Activated CD8-positive, alpha-beta memory T cell treated with anti-CD3 and anti-CD28 coated beads for 24 hours (primary cell): ENCODE measurements at regions not wholly inside any gene's neighbourhood (a gene's known extent, or its start where the extent isn't known, plus 50 kb on each side); places are given as distances from the start of the nearest gene placed in this dataset.
A peak's percentile ranks its signal among the peaks of the same experiment; 100 is the strongest.

Experiments
- DNase-seq: peaks from one replicate; pipeline ENCODE4 v3.0.0-alpha.2; 2020

DNA sequence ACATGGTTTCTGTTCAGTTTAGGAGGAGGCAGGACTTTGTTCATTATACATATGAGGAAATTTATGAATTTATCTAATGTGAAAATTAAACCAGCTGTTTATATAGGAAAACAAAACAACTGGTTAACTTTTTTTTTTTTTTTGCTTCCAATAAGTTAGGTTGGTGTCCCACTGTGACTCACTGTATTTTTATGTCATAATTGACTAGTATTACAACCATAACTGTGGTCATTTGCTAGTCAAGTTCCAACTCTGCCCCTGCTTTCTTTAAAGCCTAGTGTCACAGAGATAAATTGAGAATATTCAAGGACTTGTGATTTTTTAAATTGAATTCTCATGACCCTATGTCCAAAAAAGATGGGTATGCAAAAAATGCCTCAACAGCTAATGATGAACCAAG, 227.7 kb downstream of the BCAT1 start:
- no peak for DNase-seq

DNA sequence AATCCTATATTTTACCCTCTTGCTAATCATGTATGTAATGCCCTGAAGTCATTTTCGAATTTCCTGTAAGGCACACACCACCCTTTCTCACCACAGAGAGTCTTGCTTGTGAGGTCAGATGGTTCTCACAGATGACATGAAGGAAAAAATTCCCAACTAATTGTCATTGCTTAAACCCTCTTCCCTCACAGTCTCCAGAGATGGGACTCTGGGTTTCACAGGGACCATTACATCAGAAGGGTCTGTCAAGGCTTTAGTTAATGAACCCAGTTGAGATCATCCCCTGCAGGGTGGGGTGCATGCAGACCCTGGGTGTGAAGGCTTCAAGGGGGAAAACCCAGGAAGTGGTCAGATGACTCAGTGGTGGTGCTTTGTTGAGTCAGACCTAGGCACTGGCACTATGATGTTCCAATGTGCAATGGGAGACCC, 229.6 kb downstream of the BCAT1 start:
- DNase-seq: peak; percentile 70

DNA sequence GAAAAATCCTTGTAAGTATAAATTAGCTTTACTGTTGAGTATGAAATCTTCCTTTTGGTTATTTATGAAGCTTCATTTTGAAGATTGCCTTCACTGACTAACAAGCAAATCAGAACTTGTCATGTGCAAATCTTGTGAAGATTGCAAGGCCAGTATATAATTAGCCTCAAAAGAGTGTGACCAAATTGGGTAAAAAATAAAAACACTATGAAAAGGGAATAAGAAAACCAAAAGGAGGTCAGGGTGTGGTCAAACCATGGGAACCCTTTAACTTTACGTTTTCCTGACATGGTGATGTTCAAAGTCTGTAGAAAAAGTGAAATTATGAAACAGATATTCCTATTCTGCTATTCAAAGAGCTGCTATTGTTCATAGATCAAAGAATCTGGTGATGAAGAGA, 230.3 kb downstream of the BCAT1 start:
- DNase-seq: no peak

DNA sequence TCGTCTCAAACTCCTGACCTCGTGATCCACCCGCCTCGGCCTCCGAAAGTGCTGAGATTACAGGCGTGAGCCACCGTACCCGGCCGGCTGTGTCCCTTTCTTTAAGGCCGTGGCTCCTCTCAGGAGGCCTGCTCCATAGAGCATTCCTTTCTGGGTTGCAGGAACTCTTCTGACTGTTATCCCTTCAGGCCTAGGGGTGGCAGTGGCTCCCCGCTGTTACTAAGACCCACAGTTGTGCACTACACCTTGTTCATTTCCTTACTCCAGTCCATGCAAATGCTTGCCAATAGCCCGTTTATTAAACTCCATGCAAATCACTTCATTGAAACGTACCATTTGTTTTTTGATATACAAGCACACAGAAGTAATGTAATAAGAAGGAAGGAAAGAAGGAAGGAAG, 234.7 kb downstream of the BCAT1 start:
- no peak for DNase-seq

DNA sequence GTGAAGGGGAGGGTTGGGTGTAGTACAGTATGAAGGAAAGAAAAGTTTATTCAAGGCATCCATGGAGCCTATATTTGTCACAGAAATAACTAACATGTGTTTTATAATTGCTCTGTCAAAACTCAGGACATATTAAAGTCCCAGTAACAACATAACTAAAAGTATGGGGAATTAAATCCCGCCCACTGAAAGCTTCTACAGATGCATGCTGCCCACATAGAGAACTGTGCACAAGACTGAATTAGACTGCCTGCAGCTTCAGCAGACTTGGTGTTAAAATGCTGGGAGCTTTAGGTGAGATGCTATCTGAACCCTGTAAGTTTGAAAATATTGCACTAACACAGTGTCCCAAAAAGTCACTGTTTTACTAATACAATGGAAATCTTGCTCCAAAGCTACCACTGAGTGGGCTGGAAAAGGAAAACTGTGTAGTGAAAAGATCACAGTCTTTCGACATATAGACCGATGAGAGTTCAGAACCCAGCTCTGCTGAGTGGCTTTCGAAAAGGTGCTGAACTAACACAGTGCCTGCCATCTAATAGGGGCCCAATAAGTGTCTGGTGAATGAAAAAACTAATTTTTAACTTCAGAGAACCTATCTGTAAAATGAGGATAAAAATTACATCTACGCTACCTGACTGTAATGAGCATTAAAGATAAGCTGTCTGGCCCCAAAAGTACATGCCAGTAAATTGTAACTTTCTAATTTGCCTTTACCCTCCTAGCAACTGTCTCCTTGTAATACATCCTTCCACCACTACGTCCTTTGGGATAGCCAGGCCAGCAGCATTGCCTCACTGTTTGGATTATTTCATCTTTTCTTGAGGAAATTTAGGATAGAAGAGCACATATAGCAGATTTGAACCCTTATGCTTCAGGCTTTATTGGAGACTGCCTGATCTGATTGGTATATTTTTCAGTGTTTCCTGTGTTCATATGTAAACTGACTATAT, 237.6 kb downstream of the BCAT1 start:
- no peak for DNase-seq

DNA sequence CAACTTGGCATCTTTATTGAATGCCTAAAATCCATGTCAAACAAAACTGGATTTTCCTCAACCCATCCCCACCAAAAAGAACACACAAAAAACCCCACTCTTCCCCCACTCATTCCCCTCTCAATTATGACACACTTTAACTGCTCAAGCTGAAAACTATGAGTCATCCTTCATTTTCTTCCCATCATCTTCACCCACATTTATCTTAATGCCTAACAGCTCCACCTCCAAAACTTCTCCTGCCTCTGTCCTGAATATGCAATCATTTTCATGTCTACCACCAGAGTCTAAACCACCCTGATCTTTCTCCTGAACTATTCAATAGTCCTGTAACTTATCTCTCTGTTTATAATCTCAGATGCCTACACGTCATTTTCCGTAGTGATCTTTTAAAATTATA, 239.7 kb downstream of the BCAT1 start:
- no peak for DNase-seq

DNA sequence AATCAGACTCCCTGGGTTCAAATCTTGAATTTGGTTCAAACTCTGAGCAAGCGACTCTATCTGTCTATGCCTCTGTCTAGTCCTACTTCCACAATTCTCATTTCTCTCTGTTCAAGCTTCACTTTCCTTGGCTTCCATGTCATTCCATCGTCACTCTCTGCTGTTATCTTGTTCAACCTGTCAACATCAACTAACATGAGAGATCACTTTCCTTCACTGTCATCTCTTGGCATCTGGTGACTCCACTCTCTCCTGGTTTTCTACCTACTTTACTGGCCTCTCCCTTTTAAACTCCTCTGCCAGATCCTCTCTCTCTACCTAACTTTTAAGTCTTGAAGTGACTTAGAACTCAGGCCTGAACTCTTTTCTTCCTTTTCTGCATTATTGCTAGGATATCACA, 240.2 kb downstream of the BCAT1 start:
- DNase-seq: no peak

DNA sequence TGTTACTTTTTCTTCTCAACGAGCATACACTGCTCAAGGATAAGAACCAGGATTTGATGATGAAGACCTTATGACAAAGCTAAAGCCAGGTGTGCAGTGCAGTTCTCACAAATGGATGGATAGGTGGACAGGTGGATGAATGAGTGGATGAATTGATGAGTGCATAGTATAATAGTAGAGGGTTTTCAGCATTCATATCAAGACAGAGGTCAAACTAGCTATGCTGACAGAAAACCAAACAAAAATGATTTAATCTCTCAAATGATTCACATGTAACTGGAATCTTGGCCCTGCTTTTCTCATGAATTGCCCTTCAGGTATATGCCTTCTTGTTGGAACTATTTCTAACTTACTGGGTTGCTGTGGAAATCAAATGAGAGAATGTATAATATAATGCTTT, 240.9 kb downstream of the BCAT1 start:
- DNase-seq: no peak

DNA sequence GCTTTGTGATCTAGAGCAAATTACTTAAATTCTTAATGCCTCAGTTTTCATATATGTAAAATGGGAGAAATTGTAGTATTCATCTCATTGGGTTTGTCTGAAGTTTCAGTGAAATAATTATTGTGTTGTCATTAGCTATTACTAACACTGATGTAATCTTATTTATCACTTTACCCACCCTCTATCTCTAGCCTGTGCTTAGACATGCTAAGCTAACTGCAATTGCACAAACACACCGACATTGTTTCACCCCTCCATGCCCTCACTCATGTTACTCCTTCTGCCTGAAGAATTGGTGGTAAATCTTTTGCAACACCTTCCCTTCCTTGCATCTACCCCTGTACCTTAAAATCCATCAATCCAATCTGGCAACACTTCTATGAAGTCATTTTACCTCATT, 241.6 kb downstream of the BCAT1 start:
- no peak for DNase-seq

DNA sequence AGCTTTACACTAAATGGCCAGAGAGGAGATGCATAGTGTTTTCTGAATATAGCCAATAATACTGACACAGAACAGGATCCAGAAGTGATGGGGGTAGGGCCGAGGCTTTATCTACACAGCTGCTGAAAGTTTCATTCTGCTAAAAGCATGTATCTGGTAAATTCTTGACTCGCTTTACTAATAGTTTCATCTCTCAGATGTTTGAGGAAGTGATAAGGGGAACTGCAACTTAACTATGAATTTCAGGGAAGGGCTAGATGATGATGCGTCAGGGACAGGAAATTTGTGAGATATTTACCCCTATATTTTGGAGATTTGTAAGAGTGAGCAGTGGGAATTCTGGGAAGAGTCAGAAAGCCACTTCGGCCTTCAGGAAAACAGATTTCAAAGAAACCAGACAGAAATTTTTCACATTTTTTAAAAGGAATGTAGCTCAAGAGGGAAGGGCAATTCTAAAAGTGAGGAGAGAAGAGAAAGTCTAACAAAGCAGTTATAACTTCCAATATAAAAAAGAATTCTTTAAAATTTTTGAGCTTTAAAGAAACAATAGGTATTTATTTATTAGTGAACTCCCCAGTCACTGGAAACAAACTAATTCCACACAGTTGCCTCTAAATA, 243.1 kb downstream of the BCAT1 start:
- no peak for DNase-seq

DNA sequence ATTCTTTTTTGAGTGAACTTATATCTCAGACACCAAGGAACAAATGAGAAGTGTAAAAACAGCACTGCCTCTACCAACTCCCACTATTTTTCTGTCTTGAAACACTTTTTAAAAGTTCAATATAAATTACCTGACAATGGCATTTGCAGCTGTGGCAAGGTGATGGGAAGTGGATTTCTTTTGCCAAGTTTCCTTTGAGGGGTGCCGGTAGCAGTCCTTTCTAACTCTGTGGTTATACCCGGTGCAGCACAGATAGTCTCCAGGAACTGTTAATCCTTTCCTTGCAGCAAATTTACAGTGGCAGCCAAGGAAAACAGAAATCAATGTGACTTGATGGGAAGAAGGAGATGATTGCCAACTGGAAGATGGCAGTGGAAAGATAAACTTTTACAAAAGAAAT, 243.7 kb downstream of the BCAT1 start:
- DNase-seq: no peak

DNA sequence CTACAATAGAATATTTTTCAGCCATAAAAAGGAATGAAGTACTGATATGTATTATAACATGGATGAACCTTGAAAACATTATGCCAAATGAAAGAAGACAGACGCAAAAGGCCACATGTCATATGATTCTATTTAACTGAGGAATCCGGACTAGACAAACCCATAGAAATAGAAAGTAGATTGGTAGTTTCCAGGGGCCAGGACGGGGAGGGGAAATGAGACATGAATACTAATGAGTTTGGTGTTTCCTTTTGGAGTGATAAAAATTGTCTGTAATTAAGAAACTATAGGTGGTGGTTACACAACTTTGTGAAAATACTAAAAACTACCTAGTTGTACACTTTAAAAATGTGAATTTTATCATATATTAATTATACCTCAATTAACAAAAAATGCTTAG, 247.6 kb downstream of the BCAT1 start:
- DNase-seq: no peak

DNA sequence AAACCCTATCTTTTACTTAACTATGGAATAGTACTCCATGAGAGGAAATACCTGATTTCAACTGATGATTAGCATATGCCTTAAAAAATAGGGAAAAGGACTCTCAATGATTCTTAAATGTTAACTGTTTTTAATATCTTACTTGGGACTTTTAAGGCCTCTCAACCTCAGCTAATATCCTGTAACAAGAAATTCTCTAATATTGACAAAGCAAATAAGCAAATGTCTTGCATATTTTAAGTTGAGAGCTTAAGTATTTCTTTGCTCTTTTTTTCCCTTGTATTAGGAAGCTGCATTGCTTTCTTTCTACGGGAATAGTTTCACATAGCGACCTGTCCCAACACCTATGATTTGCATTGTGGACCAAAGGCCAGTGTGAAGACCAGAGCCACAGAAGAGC, 249.9 kb downstream of the BCAT1 start:
- no peak for DNase-seq

DNA sequence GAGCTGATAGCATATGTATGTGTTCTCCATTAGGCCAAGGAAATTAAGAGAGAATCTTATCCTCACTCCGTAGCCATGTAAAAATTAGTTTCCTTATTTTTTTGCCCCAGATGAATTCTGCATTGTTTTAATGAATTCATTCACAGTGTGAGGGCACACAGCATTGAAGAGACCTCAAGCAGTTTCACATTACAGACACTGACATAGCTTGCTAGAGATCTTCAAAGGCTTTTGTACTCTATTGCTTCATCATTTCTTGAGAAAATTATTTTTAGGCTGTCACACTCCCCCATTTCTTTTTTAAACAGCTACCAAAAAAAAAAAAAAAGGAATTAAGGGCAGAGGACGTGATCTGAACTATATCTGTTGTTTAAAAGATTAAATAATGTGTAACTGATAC, 251.1 kb downstream of the BCAT1 start:
- DNase-seq: no peak

DNA sequence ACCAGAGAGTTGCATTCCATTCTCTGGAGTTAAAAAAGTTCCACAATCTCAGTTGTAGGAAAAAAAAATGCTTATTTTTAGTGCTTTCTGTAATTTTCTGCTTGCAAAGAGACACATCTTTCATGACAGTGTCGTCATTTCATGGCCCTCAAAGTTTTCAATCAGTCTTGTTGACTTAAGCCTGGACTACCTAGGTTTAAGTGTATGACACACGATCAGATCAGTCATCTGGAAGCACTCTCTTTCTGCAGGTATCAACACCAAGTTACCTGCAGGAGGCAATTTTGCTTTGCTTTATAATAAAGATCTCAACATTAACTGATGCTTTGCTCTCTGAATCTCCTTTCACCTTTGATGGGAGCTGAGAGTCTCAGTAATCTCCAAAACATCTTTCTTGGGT, 251.6 kb downstream of the BCAT1 start:
- no peak for DNase-seq

DNA sequence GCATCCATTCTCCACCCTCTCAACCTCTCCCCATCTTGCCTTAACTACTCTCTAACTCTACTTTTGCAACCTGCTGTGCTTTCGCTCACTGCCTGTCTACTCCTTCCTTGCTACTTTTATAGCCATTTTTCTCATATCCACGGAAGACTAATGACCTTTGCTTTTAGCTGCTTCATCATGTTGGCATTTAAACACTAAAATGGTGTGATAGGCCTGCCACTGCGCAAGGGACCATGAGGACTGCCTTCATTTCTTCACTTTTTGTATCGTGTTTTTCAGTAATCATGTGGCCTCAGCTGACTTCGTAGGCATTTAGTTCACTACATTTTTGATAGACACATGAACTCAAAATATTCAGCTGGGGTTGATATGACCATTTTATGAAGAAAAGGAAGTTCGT, 252.1 kb downstream of the BCAT1 start:
- no peak for DNase-seq

DNA sequence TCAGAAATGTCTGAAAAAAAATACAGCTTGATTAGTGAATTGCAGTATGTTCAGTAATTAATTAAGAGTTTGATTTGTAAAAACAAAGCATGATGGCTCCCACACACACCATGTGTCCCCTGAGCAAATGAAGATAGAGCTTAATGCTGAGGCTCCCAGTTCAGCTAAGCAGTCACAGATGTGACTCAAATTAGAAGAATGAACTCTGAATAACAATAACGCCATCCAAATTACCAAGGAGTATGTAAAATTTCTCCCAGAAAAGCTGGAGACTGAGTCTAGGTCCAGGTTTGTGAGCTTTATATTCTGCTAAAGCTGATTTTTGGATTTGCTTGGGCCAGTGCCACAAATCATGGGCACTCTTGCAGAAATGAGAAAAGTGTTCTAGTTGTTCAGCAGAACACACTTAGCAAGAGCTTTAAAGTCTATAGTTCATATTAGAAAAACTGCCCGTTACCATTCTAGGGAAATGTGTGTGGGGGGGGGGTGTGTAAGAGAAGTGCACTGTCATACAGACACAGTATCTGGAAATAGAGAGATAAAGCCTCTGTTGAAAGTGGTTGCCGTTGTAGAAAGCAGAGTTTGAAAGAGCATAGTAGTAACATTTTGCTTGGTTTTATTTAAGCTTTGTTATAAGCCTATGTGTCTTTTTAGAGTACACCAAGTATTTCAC, 253.1 kb downstream of the BCAT1 start:
- no peak for DNase-seq

DNA sequence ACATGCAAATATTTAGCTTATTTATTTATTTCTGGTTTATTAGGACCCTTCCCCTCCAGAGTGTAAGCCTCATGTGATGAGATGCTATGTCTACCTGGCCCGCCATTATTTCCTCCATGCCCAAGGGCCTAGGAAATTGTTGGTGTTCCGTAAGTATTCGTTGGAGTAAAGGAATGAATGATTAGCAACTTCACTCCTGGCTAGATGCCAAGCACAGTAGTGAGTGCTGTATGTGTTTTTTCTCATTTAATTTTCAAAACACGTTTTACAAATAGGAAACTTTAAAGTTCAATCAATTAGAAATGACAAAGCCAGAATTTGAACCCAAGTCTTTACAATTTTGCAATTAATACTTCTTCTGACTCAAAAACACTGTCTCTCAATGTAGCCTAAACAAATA, 253.8 kb downstream of the BCAT1 start:
- no peak for DNase-seq

DNA sequence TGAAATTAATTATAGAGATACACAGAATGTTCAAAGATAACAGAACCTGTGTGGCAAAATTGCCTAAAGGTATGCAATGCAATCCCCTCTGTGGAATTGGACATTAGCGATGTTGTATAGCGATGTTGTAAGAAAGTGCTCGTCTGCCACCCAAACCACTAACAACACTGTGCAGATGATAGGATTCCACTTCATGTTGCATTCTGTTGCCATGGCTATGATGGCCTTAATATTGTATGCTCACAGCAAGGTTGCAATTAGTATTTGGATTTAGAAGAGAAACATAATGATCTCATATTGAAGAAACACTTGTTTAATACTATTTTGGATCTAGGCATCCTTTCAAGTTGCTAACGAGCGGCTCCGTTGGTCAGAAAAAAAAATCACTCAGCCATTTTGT, 260.3 kb downstream of the BCAT1 start:
- DNase-seq: no peak

DNA sequence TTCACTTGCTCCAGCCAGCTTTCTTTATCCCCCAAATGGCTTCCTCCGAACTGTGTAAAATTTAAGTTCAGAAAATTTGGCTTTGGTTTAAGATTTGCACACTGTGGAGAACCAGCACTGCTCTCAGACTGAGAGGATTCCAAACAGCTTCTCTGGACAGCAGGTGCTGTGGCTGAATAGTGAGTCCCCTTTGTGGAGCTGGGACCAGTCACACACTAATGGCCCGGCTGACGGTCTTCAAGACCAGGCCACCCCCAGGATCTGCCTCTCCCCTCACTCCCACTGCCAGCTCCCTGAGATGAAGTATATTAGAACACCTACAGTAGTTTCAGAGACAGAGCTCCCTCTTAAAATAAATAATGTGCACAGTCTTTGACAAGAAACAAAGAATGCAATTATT, 267.3 kb downstream of the BCAT1 start:
- DNase-seq: no peak

DNA sequence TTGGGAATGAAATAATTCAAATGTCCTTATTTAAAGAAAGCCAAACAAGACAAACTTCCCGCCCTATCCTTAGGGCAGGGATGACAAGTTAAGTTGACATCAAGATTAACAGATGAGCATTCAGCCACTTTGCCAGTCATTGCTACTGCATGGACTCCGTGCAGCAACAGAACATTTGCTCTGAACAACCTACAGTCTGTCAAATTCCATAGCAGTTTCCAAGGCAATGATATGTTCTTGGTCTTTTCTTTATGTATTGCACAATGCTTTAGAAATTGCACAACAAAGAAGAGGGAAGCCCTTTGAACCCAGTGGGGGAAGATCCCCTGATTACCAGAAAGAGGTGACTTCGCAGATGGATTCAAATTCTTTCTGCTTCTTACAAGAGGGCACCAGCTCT, 269.8 kb downstream of the BCAT1 start:
- no peak for DNase-seq

DNA sequence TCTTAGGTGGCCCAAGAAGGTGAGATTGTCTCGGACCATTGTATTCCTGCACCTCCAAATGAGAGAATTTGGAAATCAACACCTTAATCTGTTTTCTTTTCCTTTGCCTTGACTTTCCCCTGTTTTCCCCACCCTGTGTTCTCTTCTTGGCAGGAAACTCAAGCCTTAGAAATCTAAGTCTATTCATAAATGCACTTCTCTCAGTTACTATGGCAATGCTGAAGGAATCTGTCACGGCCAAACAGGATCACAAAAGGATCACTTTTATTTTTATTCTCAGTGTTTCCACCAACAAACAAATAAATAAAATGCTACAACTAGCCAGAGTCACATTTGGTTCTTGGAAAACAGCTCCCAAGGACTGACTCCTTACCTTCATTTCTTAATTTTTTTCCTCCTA, 270.5 kb downstream of the BCAT1 start:
- DNase-seq: no peak

DNA sequence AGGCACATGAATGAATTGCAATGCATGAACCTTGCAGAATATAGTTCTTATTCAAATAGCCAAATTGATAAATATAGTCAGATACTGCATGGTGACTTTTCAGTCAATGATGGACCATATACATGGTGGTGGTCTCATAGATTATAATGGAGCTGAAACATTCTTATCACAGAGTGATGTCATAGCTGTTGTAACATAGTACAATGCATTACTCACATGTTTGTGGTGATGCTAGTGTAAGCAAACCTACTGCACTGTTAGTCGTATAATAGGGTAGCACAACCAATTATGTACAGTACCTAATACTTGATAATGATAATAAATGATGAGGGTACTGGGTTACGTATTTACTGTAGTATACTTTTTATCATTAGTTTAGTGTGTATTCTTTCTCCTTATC, 280.3 kb downstream of the BCAT1 start:
- no peak for DNase-seq
